HepG2 (cell line): ENCODE measurements at regions not wholly inside any gene's neighbourhood (a gene's known extent, or its start where the extent isn't known, plus 50 kb on each side); places are given as distances from the start of the nearest gene placed in this dataset.

ENCODE experiments used
- ATAC-seq: fragments of 200-7000 bp; cut with Tn5 transposase; 3 replicates; pipeline ENCODE4 v1.9.1; 2020; ENCODE audit warnings: mild to moderate bottlenecking, moderate library complexity
- BruUV-seq: library from RNA; stranded (reverse); fragments of 400-500 nt; replicated peaks from 2 replicates; lab custom pipeline; 2021; lab: Mats Ljungman, UMichigan
- CTCF ChIA-PET: fragments of 300-600 bp; formaldehyde crosslinking; extraction: SDS; loops from one replicate; lab custom pipeline; 2021; ENCODE audit warnings: low total read pairs, inconsistent platforms, low intra/inter-chr PET ratio; lab: Yijun Ruan, JAX
- POLR2A ChIA-PET: fragments of 350-600 bp; sonication (Branson Sonifier 250); formaldehyde crosslinking; loops from one replicate; lab custom pipeline; 2020; ENCODE audit warnings: antibody characterized with exemption, inconsistent platforms; lab: Yijun Ruan, JAX
- DNase-seq: peaks from one replicate; pipeline ENCODE4 v3.0.0-alpha.2; 2015; ENCODE audit warnings: low spot score
- FAIRE-seq: peaks from 3 replicates; lab custom pipeline; 2011; peaks lifted over from hg19 to GRCh38; lab: Jason Lieb, UNC
- H2AFZ ChIP-seq: one replicate; pipeline ENCODE4 v1.6.1; 2011; ENCODE audit warnings: low read length, inconsistent platforms
- H3K27ac ChIP-seq: fragments of 300-600 bp; 3 replicates; pipeline ENCODE4 v1.8.0; 2011; ENCODE audit warnings: mixed run types, mild to moderate bottlenecking, mixed read lengths, low read length, inconsistent platforms; ENCODE audit not compliant: insufficient read depth; ENCODE audit errors: extremely low read length
- H3K27me3 ChIP-seq, 2 experiments: fragments of 200-600 bp in 1 of 2; 2 replicates in 1 of 2; 3 replicates in 1 of 2; pipeline versions ENCODE4 v1.6.0 to v1.8.0; 2011; ENCODE audit warnings: low read length in 2 of 2, mild to moderate bottlenecking in 2 of 2, moderate library complexity in 2 of 2, inconsistent platforms in 1 of 2; ENCODE audit not compliant: insufficient read depth in 2 of 2, control insufficient read depth in 1 of 2
- H3K36me3 ChIP-seq, 2 experiments: fragments of 200-600 bp in 1 of 2; replicated peaks in 1 of 2; 2 replicates in 1 of 2; 3 replicates in 1 of 2; pipeline versions ENCODE4 v1.5.1 to v1.8.0; 2011; ENCODE audit warnings: low read length in 2 of 2, inconsistent platforms in 1 of 2; ENCODE audit not compliant: insufficient read depth in 2 of 2, control insufficient read depth in 1 of 2
- H3K4me1 ChIP-seq: 2 replicates; pipeline ENCODE4 v1.5.1; 2012; ENCODE audit warnings: low read length, inconsistent platforms; ENCODE audit not compliant: insufficient read depth
- H3K4me2 ChIP-seq: 2 replicates; pipeline ENCODE4 v1.6.0; 2011; ENCODE audit warnings: low read depth, low read length, inconsistent platforms
- H3K4me3 ChIP-seq, 3 experiments: fragments of 200-600 bp in 1 of 3; sonication (generic), shearing (Covaris generic) in 1 of 3; replicated peaks in 1 of 3; 2 replicates each; pipeline ENCODE4 v1.5.1; 2011 to 2016; ENCODE audit warnings: low read length in 3 of 3, inconsistent platforms in 2 of 3, low read depth in 2 of 3, mild to moderate bottlenecking in 2 of 3, control low read depth in 1 of 3, mixed read lengths in 1 of 3; ENCODE audit not compliant: insufficient read depth in 1 of 3
- H3K79me2 ChIP-seq: one replicate; pipeline ENCODE4 v1.6.1; 2011; ENCODE audit warnings: low read length, inconsistent platforms; ENCODE audit not compliant: insufficient read depth
- H3K9ac ChIP-seq: 2 replicates; pipeline ENCODE4 v1.6.0; 2011; ENCODE audit warnings: mild to moderate bottlenecking, low read depth, low read length, inconsistent platforms; ENCODE audit not compliant: insufficient read depth
- H3K9me3 ChIP-seq: 2 replicates; pipeline ENCODE4 v1.5.1; 2012; ENCODE audit warnings: mild to moderate bottlenecking, low read length
- H4K20me1 ChIP-seq: 2 replicates; pipeline ENCODE4 v1.6.0; 2011; ENCODE audit warnings: inconsistent platforms, mild to moderate bottlenecking, low read length, moderate library complexity; ENCODE audit not compliant: insufficient read depth
- HDAC6 ChIP-seq: fragments of 200-600 bp; sonication (generic); IDR thresholded peaks from 2 replicates; pipeline ENCODE4 v1.7.0; 2017; ENCODE audit warnings: mild to moderate bottlenecking, antibody characterized with exemption, low read length, low read depth
- IKZF1 ChIP-seq: fragments of 450-650 bp; IDR thresholded peaks from 2 replicates; pipeline ENCODE4 v1.7.1; 2016
- PRMT3 ChIP-seq: sonication (generic); formaldehyde crosslinking; IDR thresholded peaks from 2 replicates; pipeline ENCODE4 v1.8.1; 2022; ENCODE audit warnings: low read depth, mild to moderate bottlenecking, moderate library complexity, missing genetic modification reagents, borderline replicate concordance
- SIN3A ChIP-seq: IDR thresholded peaks from 2 replicates; pipeline ENCODE4 v1.6.1; 2011; ENCODE audit warnings: low read depth, mild to moderate bottlenecking, control low read depth, low read length, borderline replicate concordance
- TRIM24 ChIP-seq: sonication (generic); formaldehyde crosslinking; IDR thresholded peaks from 2 replicates; pipeline ENCODE4 v1.8.0; 2022; ENCODE audit warnings: mild to moderate bottlenecking, missing genetic modification reagents
- ZNF570 ChIP-seq: sonication (generic); formaldehyde crosslinking; IDR thresholded peaks from 2 replicates; pipeline ENCODE4 v1.4.0; 2020; ENCODE audit warnings: mild to moderate bottlenecking, missing genetic modification reagents, borderline replicate concordance
- WGBS: methylation state at CpG from one replicate; pipeline ENCODE4 v1.1.6; 2017; ENCODE audit warnings: low lambda C conversion rate; 5-methylcytosine and 5-hydroxymethylcytosine counted together
- in situ Hi-C: cut with HindIII; loops from 2 replicates; pipeline ENCODE4 v1.10.0; 2017; ENCODE audit warnings: low pct_unique_long_range_greater_than_20kb; ENCODE audit not compliant: extremely low pct_ligation_motif_present
- intact Hi-C: fragments of 100-400 bp; cut with micrococcal nuclease; formaldehyde crosslinking; loops from one replicate; pipeline ENCODE4 v1.10.0; 2022; ENCODE audit not compliant: unreplicated experiment
- TF ChIP-seq, protein P1 (sequence below): sonication (generic); formaldehyde crosslinking; IDR thresholded peaks from 2 replicates; pipeline ENCODE4 v1.4.0; 2020; ENCODE audit warnings: mild to moderate bottlenecking, low read depth, missing genetic modification reagents
- TF ChIP-seq, protein P2 (sequence below): fragments of 450-650 bp; IDR thresholded peaks from 2 replicates; pipeline ENCODE4 v1.6.1; 2017
- TF ChIP-seq, protein P3 (sequence below): sonication (generic); formaldehyde crosslinking; IDR thresholded peaks from 2 replicates; pipeline ENCODE4 v1.9.0; 2021; ENCODE audit warnings: missing genetic modification reagents, borderline replicate concordance

DNA sequence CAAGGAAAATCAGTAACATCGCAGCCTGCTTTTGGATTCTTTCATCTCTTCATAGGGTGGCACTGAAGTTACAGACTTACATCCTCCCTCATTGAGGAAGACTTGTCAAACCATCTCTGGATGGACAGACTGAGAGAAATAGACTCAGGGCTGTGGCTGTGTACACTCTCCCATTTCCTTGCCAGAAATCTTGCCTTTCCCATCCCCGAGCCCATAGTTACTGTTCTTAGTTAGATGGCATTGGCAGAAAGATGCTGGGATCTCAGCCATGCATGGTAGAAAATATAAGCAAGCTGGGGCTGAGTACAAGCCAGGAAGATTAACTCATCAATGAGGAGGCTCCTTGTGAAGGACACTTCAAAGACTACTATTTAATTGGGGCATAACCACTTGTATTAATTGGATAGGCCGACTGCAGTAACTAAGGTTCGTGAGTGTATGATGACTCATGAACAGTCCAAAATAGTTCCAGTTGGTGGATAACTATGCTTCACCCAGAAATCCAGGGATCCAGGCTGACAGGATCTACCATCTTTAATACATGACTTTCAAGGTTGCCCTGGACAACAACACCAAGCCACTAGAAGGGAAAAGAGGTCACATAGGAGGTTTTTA, 137.9 kb downstream of the TMEM38B start:
- no peaks in the 10 kb centered on the region for H3K9me3 ChIP-seq
- H3K4me3 ChIP-seq, result no peak overlapping the region
- TF ChIP-seq TRIM24 (CRISPR knock-in tag), result no peak
- no peak for TF ChIP-seq HDAC6
- TF ChIP-seq, protein P1, sequence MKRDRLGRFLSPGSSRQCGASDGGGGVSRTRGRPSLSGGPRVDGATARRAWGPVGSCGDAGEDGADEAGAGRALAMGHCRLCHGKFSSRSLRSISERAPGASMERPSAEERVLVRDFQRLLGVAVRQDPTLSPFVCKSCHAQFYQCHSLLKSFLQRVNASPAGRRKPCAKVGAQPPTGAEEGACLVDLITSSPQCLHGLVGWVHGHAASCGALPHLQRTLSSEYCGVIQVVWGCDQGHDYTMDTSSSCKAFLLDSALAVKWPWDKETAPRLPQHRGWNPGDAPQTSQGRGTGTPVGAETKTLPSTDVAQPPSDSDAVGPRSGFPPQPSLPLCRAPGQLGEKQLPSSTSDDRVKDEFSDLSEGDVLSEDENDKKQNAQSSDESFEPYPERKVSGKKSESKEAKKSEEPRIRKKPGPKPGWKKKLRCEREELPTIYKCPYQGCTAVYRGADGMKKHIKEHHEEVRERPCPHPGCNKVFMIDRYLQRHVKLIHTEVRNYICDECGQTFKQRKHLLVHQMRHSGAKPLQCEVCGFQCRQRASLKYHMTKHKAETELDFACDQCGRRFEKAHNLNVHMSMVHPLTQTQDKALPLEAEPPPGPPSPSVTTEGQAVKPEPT (CRISPR knock-in tag), result no peak
- no peak for TF ChIP-seq SIN3A
- TF ChIP-seq PRMT3, result no peak
- H3K4me1 ChIP-seq, result no peaks in the 10 kb centered on the region
- no peaks in the 10 kb centered on the region for H3K79me2 ChIP-seq
- DNase-seq, result no peak
- no peak for FAIRE-seq
- CTCF ChIA-PET, result no interaction called here
- no peak for ATAC-seq
- in situ Hi-C loops, result no loop called here
- H3K4me2 ChIP-seq, result no peak overlapping the region
- POLR2A ChIA-PET, result no interaction called here
- intact Hi-C loops, result no loop called here
- H3K27me3 ChIP-seq, result no peaks in the 10 kb centered on the region
- no peak overlapping the region for H3K9ac ChIP-seq
- WGBS, result 14% methylated on average over 4 of the region's 4 CpGs
- no peak overlapping the region for H3K27ac ChIP-seq
- no TSS peak for BruUV-seq
- no peak overlapping the region for H2AFZ ChIP-seq
- H4K20me1 ChIP-seq, result no peaks in the 10 kb centered on the region
- no peaks in the 10 kb centered on the region for H3K36me3 ChIP-seq

DNA sequence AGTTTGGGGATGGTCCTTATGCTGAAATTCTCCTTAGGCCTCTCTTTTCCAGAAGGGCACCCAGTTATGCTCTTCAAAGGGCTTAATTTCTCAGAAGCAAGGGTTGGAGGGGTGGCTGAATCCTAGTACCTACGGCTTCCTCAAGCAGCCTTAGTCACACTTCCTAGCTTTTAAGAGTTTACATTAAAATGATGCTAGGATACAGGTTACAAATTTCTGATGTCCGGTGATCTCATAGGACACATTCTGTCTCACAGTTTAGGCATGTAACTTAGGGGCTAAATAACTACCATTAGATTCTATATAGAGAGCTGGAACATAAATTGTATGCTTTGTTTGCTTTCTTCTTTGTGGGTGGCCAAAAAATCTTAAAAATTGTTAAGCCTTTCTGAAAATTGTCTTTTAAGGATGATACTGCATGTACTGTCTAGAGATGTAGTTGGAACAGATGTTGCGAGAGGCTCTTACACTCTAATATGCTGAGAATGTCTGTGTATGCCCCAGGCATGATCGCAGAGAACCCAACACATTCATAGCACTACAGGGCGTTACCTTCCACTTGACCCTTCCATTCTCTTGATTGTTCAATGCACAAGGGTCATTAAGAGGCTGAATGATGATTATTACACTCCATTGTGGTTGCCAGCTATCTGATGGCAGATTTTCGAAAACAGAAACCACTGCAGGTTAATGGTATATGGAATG, 139.1 kb downstream of the TMEM38B start:
- no peak overlapping the region for H3K4me2 ChIP-seq
- no peaks in the 10 kb centered on the region for H4K20me1 ChIP-seq
- no peaks in the 10 kb centered on the region for H3K27me3 ChIP-seq
- ChIA-PET POLR2A (no interaction called here), CTCF (no interaction called here)
- WGBS, result 41% methylated on average over 5 of the region's 6 CpGs
- DNase-seq, result no peak
- H3K27ac ChIP-seq, result no peak overlapping the region
- intact Hi-C loops, result no loop called here
- no peak for FAIRE-seq
- no peaks in the 10 kb centered on the region for H3K9me3 ChIP-seq
- H3K79me2 ChIP-seq, result no peaks in the 10 kb centered on the region
- in situ Hi-C loops, result no loop called here
- H3K9ac ChIP-seq, result no peak overlapping the region
- no TSS peak for BruUV-seq
- H3K4me3 ChIP-seq, result no peak overlapping the region
- H3K4me1 ChIP-seq, result no peaks in the 10 kb centered on the region
- no peaks in the 10 kb centered on the region for H3K36me3 ChIP-seq
- no peak overlapping the region for H2AFZ ChIP-seq
- no peak for ATAC-seq
- TF ChIP-seq IKZF1, result no peak
- TF ChIP-seq, protein P2, sequence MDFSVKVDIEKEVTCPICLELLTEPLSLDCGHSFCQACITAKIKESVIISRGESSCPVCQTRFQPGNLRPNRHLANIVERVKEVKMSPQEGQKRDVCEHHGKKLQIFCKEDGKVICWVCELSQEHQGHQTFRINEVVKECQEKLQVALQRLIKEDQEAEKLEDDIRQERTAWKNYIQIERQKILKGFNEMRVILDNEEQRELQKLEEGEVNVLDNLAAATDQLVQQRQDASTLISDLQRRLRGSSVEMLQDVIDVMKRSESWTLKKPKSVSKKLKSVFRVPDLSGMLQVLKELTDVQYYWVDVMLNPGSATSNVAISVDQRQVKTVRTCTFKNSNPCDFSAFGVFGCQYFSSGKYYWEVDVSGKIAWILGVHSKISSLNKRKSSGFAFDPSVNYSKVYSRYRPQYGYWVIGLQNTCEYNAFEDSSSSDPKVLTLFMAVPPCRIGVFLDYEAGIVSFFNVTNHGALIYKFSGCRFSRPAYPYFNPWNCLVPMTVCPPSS, result no peak
- TF ChIP-seq, protein P3, sequence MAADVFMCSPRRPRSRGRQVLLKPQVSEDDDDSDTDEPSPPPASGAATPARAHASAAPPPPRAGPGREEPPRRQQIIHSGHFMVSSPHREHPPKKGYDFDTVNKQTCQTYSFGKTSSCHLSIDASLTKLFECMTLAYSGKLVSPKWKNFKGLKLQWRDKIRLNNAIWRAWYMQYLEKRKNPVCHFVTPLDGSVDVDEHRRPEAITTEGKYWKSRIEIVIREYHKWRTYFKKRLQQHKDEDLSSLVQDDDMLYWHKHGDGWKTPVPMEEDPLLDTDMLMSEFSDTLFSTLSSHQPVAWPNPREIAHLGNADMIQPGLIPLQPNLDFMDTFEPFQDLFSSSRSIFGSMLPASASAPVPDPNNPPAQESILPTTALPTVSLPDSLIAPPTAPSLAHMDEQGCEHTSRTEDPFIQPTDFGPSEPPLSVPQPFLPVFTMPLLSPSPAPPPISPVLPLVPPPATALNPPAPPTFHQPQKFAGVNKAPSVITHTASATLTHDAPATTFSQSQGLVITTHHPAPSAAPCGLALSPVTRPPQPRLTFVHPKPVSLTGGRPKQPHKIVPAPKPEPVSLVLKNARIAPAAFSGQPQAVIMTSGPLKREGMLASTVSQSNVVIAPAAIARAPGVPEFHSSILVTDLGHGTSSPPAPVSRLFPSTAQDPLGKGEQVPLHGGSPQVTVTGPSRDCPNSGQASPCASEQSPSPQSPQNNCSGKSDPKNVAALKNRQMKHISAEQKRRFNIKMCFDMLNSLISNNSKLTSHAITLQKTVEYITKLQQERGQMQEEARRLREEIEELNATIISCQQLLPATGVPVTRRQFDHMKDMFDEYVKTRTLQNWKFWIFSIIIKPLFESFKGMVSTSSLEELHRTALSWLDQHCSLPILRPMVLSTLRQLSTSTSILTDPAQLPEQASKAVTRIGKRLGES (CRISPR knock-in tag), result no peak
- TF ChIP-seq ZNF570 (CRISPR knock-in tag), result no peak
